ENCODE measurements at regions not wholly inside any gene's neighbourhood (a gene's known extent, or its start where the extent isn't known, plus 50 kb on each side); places are given as distances from the start of the nearest gene placed in this dataset.
A peak's percentile ranks its signal among the peaks of the same experiment; 100 is the strongest.

- H3K4me3 ChIP-seq (ENCODE audit: low read depth, low read length), result no peak overlapping the region
- DNase-seq (ENCODE audit: low read depth), result peak; percentile 29
- TF ChIP-seq CTCF (IDR thresholded peaks at IDR 0.05; ENCODE audit: insufficient read depth, low read length), result no peak
Observed at GRCh38 chr12:24617471-24617870, 331.4 kb downstream of the BCAT1 start.

DNA sequence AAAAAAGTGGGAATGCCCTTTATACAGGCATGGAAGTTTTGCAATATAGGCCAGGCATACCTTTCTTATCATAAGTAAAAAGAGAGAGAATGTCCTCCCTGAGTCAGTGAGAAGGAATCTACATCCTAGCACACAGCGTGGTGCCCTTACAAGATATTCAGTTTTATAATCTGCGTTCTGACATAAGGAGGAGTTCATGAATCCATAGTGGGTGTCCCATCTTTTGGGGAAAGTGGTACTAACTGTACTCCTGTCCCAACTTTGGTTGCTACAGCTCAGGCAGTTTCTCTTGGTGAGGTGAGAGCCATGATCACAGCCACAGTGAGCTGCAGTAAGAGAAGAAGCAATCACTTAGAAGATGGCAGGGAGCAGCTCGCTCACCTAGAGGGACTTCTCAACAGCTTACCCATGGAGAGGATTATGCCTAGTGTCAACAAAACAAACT is 332.9 kb downstream of the BCAT1 start:
- no peak overlapping the region for H3K4me3 ChIP-seq (ENCODE audit: low read depth, low read length)
- no peak for TF ChIP-seq CTCF (IDR thresholded peaks at IDR 0.05; ENCODE audit: insufficient read depth, low read length)
- peak; percentile 83 for DNase-seq (ENCODE audit: low read depth)

DNA sequence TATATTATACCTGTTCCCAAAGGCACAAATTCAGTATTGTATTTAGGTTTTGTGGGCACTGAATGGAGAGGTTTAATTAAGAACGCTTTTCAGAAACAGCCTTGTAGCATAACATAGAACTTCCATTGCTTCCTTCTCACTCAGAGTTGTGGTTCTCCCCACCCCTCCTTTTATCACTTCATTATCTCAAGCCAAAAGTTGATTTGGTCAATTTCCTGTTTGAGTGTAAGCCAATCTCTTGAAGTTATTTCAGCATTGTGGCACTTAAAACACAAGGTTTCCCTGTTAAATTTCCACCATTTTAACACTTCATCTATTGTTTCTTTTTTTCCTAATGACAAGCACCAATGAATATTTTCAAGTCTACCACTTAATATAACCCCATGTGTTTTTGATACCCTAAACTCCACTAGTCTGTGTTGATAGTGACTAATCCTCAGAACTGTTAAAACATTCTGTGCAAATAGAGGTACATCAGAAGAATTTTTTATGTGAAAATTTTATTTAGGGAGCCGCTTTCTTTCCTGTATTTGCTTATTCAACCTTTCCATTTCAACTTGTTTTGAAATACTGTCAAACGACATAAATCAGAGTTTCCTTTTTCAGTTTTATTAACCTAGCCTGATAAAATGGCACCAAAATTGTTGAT is 340.1 kb downstream of the BCAT1 start:
- no peak overlapping the region for H3K4me3 ChIP-seq (ENCODE audit: low read depth, low read length)
- no peak for TF ChIP-seq CTCF (IDR thresholded peaks at IDR 0.05; ENCODE audit: insufficient read depth, low read length)
- DNase-seq (ENCODE audit: low read depth), result peak; percentile 37

- DNase-seq (ENCODE audit: low read depth), result no peak
- no peak for TF ChIP-seq CTCF (IDR thresholded peaks at IDR 0.05; ENCODE audit: insufficient read depth, low read length)
- no peak overlapping the region for H3K4me3 ChIP-seq (ENCODE audit: low read depth, low read length)
Observed at GRCh38 chr12:24608108-24608507, 340.8 kb downstream of the BCAT1 start.

DNA sequence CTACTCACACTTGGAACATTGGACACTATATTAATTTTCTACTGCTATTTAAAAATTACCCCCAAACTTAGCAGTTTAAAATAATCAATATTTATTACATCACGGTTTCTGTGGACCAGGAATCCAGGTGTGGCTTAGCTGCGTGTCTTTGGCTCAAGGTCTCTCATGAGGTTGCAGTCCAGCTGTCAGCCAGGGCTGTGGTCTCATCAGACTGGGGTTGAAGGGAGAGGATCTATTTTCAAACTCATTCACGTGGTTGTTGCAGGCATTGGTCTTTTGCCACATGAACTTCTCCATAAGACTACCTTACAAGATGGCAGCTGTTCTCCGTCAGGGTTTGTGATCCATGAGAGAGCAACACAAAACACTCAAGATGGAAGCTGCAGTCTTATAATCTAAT is 343.0 kb downstream of the BCAT1 start:
- DNase-seq (ENCODE audit: low read depth), result no peak
- no peak for TF ChIP-seq CTCF (IDR thresholded peaks at IDR 0.05; ENCODE audit: insufficient read depth, low read length)
- no peak overlapping the region for H3K4me3 ChIP-seq (ENCODE audit: low read depth, low read length)

GRCh38 chr12:24605466-24605865 is 343.4 kb downstream of the BCAT1 start:
- no peak overlapping the region for H3K4me3 ChIP-seq (ENCODE audit: low read depth, low read length)
- DNase-seq (ENCODE audit: low read depth), result no peak
- no peak for TF ChIP-seq CTCF (IDR thresholded peaks at IDR 0.05; ENCODE audit: insufficient read depth, low read length)

- no peak for TF ChIP-seq CTCF (IDR thresholded peaks at IDR 0.05; ENCODE audit: insufficient read depth, low read length)
- no peak for DNase-seq (ENCODE audit: low read depth)
- no peak overlapping the region for H3K4me3 ChIP-seq (ENCODE audit: low read depth, low read length)
Observed at GRCh38 chr12:24603371-24603770, 345.5 kb downstream of the BCAT1 start.

All from fibroblast of the aortic adventitia (primary cell).